ENCODE measurements at regions not wholly inside any gene's neighbourhood (a gene's known extent, or its start where the extent isn't known, plus 50 kb on each side); places are given as distances from the start of the nearest gene placed in this dataset.

DNA sequence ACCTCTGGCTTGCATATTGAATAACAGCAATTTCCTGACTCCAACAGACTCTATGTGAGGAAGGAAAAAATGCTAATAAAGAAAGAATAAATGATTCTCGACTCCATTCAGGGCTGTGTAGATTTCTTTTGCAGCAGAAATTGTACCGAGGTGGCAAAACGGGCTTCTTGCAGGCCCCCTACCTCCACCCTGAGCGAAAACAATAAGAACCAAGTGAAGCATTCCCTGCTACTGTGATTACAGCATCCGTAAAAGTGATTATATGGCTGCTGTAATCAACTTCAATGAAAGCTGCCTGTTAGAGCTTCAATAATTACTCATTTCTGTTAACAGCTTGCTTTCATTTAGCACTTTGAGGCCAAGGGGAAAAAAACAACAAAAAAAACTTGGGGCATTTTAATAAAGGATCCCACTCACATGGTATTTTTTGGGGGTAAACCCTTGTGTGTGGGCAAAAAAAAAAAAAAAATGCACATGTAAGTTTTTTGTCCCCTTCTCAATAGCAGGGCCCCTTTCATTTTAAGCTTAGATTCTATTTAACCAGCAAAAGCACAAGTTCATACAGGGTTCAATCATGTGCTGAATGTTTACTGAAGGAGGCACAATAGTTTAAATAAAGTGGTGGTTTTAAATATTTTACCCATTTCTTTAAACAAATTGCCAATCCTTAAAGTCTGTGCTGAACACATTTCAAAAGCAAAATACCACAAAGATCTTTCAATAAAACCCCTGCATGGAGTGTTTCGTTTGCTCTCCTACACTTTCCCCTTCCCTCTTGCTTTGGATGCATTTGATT, 271.6 kb downstream of the LMO4 start:
- TF ChIP-seq, protein P1, sequence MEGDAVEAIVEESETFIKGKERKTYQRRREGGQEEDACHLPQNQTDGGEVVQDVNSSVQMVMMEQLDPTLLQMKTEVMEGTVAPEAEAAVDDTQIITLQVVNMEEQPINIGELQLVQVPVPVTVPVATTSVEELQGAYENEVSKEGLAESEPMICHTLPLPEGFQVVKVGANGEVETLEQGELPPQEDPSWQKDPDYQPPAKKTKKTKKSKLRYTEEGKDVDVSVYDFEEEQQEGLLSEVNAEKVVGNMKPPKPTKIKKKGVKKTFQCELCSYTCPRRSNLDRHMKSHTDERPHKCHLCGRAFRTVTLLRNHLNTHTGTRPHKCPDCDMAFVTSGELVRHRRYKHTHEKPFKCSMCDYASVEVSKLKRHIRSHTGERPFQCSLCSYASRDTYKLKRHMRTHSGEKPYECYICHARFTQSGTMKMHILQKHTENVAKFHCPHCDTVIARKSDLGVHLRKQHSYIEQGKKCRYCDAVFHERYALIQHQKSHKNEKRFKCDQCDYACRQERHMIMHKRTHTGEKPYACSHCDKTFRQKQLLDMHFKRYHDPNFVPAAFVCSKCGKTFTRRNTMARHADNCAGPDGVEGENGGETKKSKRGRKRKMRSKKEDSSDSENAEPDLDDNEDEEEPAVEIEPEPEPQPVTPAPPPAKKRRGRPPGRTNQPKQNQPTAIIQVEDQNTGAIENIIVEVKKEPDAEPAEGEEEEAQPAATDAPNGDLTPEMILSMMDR (conservative IDR thresholded peaks at IDR 0.05; ENCODE audit: low read depth, low read length) = no peak
- no peak for TF ChIP-seq EZH2phosphoT487 (IDR thresholded peaks at IDR 0.05; ENCODE audit: borderline replicate concordance, low read length)
- no peak for TF ChIP-seq EZH2 (IDR thresholded peaks at IDR 0.05; ENCODE audit: low read length, unreplicated experiment)

Measured in PC-3 (cell line).